ENCODE measurements at regions not wholly inside any gene's neighbourhood (a gene's known extent, or its start where the extent isn't known, plus 50 kb on each side); places are given as distances from the start of the nearest gene placed in this dataset.

GRCh38 chr3:110414855-110415254, 656.8 kb upstream of the NECTIN3 start:
- TF ChIP-seq RAD21 (IDR thresholded peaks at IDR 0.05): no peak
- TF ChIP-seq YY1 (IDR thresholded peaks at IDR 0.05): no peak
- TF ChIP-seq FOXA1 (IDR thresholded peaks at IDR 0.05): no peak
- TF ChIP-seq, protein P1, sequence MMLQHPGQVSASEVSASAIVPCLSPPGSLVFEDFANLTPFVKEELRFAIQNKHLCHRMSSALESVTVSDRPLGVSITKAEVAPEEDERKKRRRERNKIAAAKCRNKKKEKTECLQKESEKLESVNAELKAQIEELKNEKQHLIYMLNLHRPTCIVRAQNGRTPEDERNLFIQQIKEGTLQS (IDR thresholded peaks at IDR 0.05): no peak
- no peak for TF ChIP-seq GABPA (IDR thresholded peaks at IDR 0.05 in 1 of 2, conservative IDR thresholded peaks at IDR 0.05 in 1 of 2)
- no peak for TF ChIP-seq NR2F2 (IDR thresholded peaks at IDR 0.05)
- no peak for TF ChIP-seq ZBTB33 (IDR thresholded peaks at IDR 0.05)
- no peak for TF ChIP-seq EGR1 (IDR thresholded peaks at IDR 0.05; ENCODE audit: low read depth in 2 of 2)
- TF ChIP-seq TAF1 (conservative IDR thresholded peaks at IDR 0.05): no peak
- no peak for TF ChIP-seq RXRA (IDR thresholded peaks at IDR 0.05)
- no peak for TF ChIP-seq HNF4A (conservative IDR thresholded peaks at IDR 0.05)
- no peak for DNase-seq (ENCODE audit: low spot score)
- Histone ChIP-seq H3K9ac (ENCODE audit: low read depth in 1 of 2, low read length in 2 of 2) (no peak overlapping the region), H3K36me3 (ENCODE audit: control insufficient read depth in 4 of 4, insufficient read depth in 3 of 4, low read depth in 1 of 4, low read length in 3 of 4) (no peaks in the 10 kb centered on the region), H3K4me1 (ENCODE audit: control insufficient read depth in 4 of 4, insufficient read depth in 4 of 4, low read length in 3 of 4) (peaks cover 0 to 17% (median 14%) of the 10 kb centered on the region in 4 donors), H3K27me3 (ENCODE audit: control insufficient read depth in 4 of 4, insufficient read depth in 4 of 4, low read length in 3 of 4) (no peaks in the 10 kb centered on the region), H3K9me3 (ENCODE audit: control insufficient read depth in 4 of 4, low read length in 3 of 4) (no peaks in the 10 kb centered on the region), H3K27ac (ENCODE audit: low read depth in 1 of 2, low read length in 2 of 2) (no peak overlapping the region), H3K4me3 (ENCODE audit: low read depth in 1 of 3, low read length in 3 of 3) (no peak overlapping the region)
- 73% methylated on average over 3 of the region's 3 CpGs for WGBS

DNA sequence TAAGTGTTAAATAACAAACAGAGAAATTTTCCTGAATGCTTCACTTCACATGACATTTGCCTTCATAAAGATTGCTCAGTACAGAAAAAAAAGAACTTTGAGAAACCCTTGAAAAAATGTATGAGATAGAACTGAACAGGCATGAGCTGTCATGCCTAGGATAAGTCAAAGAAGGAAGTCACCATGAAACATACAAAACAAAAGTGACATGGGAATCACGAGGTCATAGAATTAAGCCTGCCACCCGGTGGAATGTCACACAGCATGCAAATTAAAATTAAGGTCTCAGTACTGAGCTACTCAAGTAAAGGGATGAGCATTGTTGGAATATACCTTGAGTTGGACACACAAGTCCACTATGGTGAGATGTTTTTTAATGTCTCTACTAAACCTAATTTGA, 652.5 kb upstream of the NECTIN3 start:
- H3K27me3 ChIP-seq (ENCODE audit: control insufficient read depth in 4 of 4, insufficient read depth in 4 of 4, low read length in 3 of 4): no peaks in the 10 kb centered on the region

GRCh38 chr3:110419601-110420000, 652.0 kb upstream of the NECTIN3 start:
- no peak for DNase-seq (ENCODE audit: low spot score)
- H3K4me3 ChIP-seq (ENCODE audit: low read depth in 1 of 3, low read length in 3 of 3): no peak overlapping the region
- no peaks in the 10 kb centered on the region for H3K9me3 ChIP-seq (ENCODE audit: control insufficient read depth in 4 of 4, low read length in 3 of 4)
- H3K27ac ChIP-seq (ENCODE audit: low read depth in 1 of 2, low read length in 2 of 2): no peak overlapping the region
- H3K9ac ChIP-seq (ENCODE audit: low read depth in 1 of 2, low read length in 2 of 2): no peak overlapping the region
- WGBS: 82% methylated on average over 2 of the region's 2 CpGs
- no peaks in the 10 kb centered on the region for H3K27me3 ChIP-seq (ENCODE audit: control insufficient read depth in 4 of 4, insufficient read depth in 4 of 4, low read length in 3 of 4)
- peaks cover 0 to 8% (median 4%) of the 10 kb centered on the region in 4 donors for H3K4me1 ChIP-seq (ENCODE audit: control insufficient read depth in 4 of 4, insufficient read depth in 4 of 4, low read length in 3 of 4)
- no peaks in the 10 kb centered on the region for H3K36me3 ChIP-seq (ENCODE audit: control insufficient read depth in 4 of 4, insufficient read depth in 3 of 4, low read depth in 1 of 4, low read length in 3 of 4)
- TF ChIP-seq YY1 (IDR thresholded peaks at IDR 0.05): no peak
- no peak for TF ChIP-seq FOXA1 (IDR thresholded peaks at IDR 0.05)
- no peak for TF ChIP-seq GABPA (IDR thresholded peaks at IDR 0.05 in 1 of 2, conservative IDR thresholded peaks at IDR 0.05 in 1 of 2)
- TF ChIP-seq, protein P2, sequence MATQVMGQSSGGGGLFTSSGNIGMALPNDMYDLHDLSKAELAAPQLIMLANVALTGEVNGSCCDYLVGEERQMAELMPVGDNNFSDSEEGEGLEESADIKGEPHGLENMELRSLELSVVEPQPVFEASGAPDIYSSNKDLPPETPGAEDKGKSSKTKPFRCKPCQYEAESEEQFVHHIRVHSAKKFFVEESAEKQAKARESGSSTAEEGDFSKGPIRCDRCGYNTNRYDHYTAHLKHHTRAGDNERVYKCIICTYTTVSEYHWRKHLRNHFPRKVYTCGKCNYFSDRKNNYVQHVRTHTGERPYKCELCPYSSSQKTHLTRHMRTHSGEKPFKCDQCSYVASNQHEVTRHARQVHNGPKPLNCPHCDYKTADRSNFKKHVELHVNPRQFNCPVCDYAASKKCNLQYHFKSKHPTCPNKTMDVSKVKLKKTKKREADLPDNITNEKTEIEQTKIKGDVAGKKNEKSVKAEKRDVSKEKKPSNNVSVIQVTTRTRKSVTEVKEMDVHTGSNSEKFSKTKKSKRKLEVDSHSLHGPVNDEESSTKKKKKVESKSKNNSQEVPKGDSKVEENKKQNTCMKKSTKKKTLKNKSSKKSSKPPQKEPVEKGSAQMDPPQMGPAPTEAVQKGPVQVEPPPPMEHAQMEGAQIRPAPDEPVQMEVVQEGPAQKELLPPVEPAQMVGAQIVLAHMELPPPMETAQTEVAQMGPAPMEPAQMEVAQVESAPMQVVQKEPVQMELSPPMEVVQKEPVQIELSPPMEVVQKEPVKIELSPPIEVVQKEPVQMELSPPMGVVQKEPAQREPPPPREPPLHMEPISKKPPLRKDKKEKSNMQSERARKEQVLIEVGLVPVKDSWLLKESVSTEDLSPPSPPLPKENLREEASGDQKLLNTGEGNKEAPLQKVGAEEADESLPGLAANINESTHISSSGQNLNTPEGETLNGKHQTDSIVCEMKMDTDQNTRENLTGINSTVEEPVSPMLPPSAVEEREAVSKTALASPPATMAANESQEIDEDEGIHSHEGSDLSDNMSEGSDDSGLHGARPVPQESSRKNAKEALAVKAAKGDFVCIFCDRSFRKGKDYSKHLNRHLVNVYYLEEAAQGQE (IDR thresholded peaks at IDR 0.05): no peak
- no peak for TF ChIP-seq ZBTB33 (IDR thresholded peaks at IDR 0.05)
- no peak for TF ChIP-seq TAF1 (conservative IDR thresholded peaks at IDR 0.05)
- TF ChIP-seq HNF4G (IDR thresholded peaks at IDR 0.05): no peak
- TF ChIP-seq HNF4A (conservative IDR thresholded peaks at IDR 0.05): no peak
- TF ChIP-seq NR2F2 (IDR thresholded peaks at IDR 0.05): no peak
- TF ChIP-seq FOXA2 (IDR thresholded peaks at IDR 0.05): no peak
- TF ChIP-seq EGR1 (IDR thresholded peaks at IDR 0.05; ENCODE audit: low read depth in 2 of 2): no peak
- TF ChIP-seq, protein P3, sequence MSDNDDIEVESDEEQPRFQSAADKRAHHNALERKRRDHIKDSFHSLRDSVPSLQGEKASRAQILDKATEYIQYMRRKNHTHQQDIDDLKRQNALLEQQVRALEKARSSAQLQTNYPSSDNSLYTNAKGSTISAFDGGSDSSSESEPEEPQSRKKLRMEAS (IDR thresholded peaks at IDR 0.05): no peak
- TF ChIP-seq JUND (IDR thresholded peaks at IDR 0.05): no peak
- TF ChIP-seq, protein P4, sequence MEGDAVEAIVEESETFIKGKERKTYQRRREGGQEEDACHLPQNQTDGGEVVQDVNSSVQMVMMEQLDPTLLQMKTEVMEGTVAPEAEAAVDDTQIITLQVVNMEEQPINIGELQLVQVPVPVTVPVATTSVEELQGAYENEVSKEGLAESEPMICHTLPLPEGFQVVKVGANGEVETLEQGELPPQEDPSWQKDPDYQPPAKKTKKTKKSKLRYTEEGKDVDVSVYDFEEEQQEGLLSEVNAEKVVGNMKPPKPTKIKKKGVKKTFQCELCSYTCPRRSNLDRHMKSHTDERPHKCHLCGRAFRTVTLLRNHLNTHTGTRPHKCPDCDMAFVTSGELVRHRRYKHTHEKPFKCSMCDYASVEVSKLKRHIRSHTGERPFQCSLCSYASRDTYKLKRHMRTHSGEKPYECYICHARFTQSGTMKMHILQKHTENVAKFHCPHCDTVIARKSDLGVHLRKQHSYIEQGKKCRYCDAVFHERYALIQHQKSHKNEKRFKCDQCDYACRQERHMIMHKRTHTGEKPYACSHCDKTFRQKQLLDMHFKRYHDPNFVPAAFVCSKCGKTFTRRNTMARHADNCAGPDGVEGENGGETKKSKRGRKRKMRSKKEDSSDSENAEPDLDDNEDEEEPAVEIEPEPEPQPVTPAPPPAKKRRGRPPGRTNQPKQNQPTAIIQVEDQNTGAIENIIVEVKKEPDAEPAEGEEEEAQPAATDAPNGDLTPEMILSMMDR (IDR thresholded peaks at IDR 0.05; ENCODE audit: low read depth, low read length, missing input control): no peak
- TF ChIP-seq, protein P1 (IDR thresholded peaks at IDR 0.05): no peak
- TF ChIP-seq RAD21 (IDR thresholded peaks at IDR 0.05): no peak
- no peak for TF ChIP-seq RXRA (IDR thresholded peaks at IDR 0.05)

More for the DNA sequence above, 652.5 kb upstream of the NECTIN3 start:
- no peak overlapping the region for H3K4me3 ChIP-seq (ENCODE audit: low read depth in 1 of 3, low read length in 3 of 3)
- WGBS: 77% methylated on average over 2 of the region's 2 CpGs
- TF ChIP-seq YY1 (IDR thresholded peaks at IDR 0.05): no peak
- TF ChIP-seq RAD21 (IDR thresholded peaks at IDR 0.05): peak in 1 of 2 donors; percentile 35
- no peaks in the 10 kb centered on the region for H3K36me3 ChIP-seq (ENCODE audit: control insufficient read depth in 4 of 4, insufficient read depth in 3 of 4, low read depth in 1 of 4, low read length in 3 of 4)
- no peak overlapping the region for H3K27ac ChIP-seq (ENCODE audit: low read depth in 1 of 2, low read length in 2 of 2)
- H3K9ac ChIP-seq (ENCODE audit: low read depth in 1 of 2, low read length in 2 of 2): no peak overlapping the region
- peaks cover 0 to 9% (median 8%) of the 10 kb centered on the region in 4 donors for H3K4me1 ChIP-seq (ENCODE audit: control insufficient read depth in 4 of 4, insufficient read depth in 4 of 4, low read length in 3 of 4)
- DNase-seq (ENCODE audit: low spot score): no peak
- no peaks in the 10 kb centered on the region for H3K9me3 ChIP-seq (ENCODE audit: control insufficient read depth in 4 of 4, low read length in 3 of 4)
